GM18909 (cell line): ENCODE measurements at regions not wholly inside any gene's neighbourhood (a gene's known extent, or its start where the extent isn't known, plus 50 kb on each side); places are given as distances from the start of the nearest gene placed in this dataset.

ENCODE experiments used
- ATAC-seq: cut with Tn5 transposase; IDR thresholded peaks from one replicate; pipeline ENCODE4 v1.9.1; 2021; ENCODE audit warnings: mild to moderate bottlenecking; ENCODE audit not compliant: unreplicated experiment, poor library complexity

DNA sequence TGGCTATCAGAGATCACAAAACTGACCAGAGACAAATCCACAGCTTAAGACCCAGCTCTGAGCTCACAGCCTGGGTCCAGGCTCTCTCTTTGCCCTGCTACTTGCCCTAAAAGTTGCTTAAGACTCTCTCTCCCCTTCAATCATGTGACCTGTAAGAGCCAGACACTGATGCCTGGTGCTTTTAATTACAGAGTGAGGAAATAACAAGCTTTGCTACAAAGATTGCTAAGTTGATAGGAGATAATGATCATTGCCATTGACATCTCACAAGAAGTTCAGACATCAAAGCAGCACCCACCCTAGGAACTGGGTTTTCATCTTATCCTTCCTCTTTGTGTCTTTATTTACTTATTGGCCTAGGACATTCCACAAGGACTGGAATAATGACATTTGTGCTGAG, 125.9 kb upstream of the CD93 start:
- no peak for ATAC-seq

DNA sequence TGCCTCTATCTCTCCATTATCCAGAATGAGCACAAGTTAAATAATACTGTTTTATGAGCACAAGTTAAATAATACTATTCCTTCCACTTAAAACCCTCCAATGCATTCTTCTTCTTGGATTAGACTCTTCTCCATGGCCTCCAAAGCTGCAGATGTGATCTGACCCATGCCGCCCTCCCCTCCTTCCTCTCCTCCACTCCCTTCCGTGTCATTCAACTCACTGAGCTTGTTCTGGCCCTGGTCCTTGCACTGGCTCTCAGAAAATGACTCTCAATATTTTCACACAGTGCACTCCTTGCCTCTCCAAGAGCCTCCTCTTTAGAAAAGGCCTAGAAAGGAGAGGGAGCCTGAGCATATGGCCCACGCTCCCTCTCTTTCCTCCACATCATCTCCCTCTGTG, 125.0 kb upstream of the CD93 start:
- no peak for ATAC-seq

DNA sequence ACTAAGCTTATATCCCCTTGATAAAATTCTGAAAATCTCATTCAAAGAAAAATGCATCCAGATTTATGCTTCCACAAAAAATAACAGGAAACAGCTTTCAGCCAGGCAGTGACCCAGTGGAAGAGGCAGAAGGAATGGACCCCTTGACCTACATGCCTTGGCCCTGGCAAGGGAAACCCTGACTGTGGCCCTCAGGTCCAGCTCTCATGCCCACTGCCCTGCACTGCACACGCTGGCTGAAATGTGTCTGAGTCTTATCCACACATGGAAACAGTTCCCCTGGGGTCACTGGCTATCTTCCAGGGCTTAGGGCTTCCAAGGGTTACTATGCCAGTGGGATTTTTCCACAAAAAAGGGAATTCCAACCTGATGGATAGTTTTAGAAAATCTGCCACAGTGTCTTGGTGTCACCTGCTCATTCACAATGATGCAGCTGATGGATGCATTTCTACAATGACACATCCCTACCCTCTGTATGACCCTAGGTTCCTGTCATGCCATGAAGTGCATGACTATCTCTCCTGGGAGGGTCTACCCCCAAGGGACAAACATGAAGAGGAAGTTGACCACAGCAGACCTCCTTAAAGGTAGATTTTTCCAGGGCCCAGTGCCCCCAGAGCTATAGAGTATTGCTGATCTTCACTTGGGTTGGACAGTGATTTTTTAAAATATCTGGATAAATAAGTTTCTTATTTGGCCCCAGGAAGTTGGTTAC, 121.9 kb upstream of the CD93 start:
- no peak for ATAC-seq

DNA sequence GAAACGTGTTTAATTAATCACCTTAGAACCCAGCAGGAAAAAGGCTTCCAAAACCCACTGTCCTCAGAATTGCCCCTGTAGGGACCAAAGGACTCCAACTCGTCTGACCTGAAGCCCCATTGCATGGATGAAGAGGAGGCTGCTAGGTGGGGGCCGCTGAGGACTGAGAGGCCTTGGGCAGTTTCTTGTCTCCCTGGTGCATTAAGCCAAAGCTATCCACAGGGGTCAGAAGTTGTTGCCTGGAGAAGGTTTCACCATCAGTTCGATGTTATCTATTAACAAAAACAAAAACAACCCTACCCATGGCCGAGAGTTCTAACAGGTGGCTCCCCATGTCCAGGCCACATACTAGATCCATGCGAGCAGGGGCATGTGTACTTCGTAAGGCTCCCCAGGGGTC, 120.9 kb upstream of the CD93 start:
- no peak for ATAC-seq

DNA sequence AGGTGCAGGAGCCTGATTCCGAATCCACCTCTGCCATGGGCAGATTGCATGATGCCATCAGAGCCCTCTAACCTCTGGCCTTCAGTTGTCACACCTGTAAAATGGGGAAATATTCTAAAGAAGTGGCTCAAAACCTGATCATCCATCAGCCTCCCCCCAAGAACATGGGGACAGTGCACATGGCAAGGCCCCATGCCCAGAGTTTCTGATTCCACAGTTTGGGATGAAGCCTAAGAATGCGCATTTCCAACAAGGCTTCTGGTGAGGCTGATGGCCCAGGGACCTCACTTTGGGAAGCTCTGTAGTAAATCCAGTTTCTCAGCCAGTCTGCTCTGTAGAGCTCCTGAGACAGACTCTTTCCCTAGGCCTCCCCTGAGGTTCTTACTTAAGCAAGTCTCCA, 119.9 kb upstream of the CD93 start:
- ATAC-seq: no peak

DNA sequence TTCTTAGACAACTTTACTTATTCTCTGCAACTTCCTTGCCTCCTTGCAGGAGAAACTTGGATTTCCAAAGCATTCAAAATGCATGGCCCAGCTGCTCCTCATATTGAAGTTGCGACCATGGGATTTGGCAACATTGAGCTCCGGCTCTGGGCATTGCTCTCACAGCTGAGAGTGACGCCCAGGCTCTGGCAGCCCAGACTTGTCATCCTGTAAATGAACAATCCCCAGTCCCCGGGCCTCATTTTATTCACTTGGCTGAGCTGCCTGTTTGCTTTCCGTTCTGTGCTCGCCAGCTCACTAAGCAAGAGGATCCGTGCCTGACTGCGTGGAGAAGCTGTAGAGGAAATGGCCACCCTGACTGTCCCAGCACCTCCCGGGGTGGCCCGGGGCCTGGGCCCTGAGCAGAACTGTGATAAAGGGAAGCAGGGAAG, 119.5 kb upstream of the CD93 start:
- no peak for ATAC-seq

DNA sequence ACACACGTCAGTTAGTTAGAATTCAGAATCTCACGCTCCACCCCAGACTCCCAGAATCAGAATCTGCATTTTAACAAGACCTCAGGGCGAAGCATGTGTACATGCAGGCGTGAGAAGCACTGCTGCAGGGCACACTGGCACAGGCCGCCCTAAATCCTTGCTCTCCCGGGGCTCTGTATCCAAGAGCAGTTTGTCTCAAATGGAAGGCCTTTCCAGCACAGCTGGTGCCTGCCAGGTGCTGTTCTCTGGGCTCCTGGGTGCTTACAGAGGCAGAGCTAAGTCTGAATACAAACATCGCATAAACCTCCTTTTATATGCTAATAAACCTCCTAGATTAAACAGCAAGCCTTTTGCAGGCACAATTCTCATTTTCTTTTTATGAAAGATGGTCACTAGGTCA, 119.1 kb upstream of the CD93 start:
- no peak for ATAC-seq

DNA sequence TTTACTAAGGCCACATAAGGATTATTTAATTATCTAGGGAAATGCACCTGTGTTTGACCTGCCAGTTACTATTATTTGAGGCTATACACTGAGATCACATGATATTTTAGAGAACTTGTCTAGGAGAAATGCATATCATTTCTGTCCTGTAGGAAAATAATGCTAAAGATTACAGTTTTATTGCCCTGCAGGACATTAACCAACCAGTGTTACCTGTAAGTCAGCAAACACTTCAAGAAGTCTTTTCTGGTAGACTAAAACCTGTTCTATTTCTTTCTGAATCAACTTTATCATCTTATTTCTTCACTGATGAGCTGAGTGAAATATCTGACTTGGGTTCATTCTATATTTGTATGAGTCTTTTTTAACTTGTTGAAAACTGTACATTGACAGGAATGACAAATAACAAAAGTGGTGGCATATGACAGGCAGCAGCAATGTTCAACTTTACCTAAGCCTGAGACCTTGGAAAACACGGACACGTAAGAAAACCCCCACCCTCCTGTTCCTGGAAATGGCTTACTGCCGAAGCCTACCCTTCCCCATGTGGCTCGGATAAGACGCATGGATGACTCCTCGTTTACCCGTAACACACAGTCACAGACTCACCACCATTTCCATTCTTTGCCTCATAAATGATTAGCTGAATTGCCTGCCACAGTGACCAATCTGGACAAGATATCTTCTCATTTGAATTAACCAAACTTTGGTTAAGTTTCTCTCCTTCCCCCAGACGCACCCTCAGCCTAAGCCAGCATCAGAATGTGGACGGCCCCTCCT, 118.0 kb upstream of the CD93 start:
- ATAC-seq: no peak

DNA sequence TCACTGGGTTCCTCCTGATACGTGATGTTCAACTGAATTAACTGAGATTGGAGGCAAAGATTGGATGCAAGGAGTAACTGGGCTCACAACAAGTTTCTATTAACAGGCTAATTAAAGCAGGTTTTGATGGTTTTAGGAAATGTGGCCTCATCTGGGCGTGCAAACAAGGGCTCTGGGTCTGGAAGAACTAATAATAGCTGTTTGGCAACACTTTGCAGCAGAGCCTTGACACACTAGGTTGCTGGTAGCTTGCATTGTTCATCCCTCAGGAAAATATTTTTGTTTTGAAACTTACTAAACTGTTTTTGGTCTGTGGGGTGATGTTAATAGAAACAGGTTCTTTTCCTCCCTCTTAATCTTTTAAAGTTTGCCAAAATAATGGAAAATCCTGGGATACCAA, 117.2 kb upstream of the CD93 start:
- ATAC-seq: no peak

DNA sequence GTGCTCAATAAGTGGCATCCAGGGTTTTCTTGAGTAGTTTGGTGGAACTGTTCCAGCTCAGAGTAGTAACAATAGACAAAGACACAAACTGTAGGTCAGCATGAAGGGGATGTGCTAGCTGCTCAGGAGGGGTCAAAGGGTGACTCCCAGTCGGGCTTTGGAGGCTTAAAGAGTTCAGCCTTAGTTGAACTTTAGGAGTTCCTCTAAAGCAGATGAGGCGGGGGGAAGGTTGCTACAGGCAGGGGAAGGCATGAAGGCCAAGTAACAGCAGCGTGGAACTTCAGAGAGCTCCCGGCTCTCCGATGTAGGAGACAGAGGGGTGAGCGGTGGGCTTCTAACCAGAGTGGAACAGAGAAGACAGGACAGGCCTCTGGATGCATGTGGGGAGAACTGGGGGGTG, 115.5 kb upstream of the CD93 start:
- ATAC-seq: no peak

DNA sequence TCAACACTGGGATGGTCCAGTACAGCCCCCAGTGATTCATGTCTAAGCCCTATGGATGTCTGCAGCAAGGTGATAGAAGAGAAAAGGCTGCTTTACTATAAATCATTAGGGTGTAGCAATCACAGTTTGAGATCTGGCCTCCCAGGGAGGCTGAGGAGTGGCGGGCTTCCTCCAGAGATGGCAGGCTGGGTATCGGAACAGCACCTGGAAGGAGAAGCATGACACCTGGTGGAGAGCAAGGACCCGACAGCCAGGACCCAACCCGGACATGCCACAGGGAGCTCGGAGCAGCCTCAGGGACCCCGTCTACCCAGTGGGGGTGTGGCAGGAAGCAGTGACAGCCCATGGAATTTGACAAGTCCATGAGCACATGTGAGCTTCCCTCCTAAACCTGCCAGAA, 114.8 kb upstream of the CD93 start:
- ATAC-seq: no peak

DNA sequence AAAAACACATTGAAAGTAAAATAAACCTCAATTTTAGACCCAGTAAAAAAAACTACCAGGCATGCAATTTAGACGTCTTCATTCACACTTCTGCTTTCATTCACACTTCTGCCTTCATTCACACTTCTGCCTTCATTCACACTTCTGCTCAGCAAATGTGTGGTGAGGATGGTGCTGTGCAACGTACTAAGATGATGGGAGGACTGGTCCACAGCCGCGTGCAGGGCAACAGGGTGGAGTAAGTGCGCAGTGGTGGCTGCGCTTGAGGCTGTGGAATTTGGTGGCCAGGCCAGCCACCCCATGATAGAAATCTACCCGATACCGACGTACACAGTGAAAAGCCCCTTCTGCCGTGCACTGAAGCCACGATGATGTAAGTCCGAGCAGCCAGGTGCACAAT, 114.3 kb upstream of the CD93 start:
- ATAC-seq: no peak

DNA sequence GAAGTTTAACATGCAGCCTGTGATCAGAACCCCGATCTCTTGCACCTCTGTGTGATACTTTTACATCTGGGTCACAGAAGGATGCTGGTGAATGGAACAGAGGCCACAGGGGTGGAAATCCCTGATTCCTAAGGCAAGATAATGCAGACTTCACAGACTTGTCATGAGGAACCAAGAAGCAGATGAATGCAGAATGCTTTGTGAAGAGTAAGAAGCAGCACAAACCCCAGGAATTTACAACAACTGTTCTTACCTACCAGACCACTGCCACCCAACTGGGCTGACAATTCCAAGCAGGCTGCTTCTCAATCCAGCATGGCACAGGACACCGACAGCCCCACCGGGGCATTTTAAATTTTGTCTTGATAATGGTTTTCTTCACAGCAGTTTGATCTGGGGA, 113.2 kb upstream of the CD93 start:
- no peak for ATAC-seq

DNA sequence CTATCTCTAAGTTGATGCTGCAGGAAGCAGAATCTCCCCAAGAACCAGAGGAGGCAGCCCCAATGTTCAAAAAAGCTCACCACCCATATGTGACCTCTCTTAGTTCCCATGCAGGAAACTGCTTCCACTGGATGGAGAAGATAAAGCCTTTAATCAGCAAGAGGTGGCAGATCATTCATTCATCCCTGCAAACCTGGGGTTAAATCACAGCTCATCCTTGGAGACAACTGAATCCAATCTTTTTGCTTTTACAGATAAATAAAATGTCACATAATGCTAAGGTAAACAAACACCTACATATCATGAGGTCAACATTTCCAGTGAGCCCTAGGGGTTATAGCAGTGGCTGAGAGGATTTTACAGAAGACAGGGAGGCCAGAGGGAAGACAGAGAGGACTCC, 112.7 kb upstream of the CD93 start:
- no peak for ATAC-seq

DNA sequence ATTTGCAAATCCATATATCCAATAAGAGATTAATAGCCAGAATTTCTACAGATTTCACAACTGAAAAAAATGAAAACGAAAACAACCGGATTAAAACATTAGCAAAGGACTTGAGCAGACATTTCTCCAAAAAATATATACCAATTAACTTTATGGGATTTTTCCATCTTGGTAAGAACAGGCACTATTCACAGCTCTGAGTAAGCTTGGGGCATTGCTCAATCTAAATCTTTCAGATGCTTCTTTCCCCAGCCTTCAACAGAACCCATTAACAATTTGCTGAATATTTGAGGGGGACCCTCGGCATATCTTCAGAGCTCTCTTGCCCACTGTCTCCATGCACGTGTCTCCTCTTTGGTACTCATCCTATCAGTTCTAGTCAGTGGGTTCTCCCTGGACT, 111.7 kb upstream of the CD93 start:
- ATAC-seq: no peak

DNA sequence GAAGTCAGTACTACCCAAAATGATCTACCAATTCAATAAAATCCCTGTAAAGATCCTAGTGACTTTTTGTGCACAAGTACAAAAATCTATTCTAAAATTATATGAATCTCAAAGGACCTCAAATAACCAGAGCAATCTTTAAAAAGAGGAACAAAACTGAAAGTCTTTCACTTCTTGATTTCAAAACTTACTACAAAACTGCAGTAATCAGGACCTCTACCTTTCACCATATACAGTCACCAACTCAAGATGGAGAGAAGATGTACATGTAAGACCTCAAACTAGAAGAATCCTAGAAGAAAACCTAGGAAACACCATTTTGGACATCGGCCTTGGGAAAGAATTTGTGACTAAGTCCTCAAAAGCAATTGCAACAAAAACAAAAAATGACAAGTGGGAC, 109.5 kb upstream of the CD93 start:
- ATAC-seq: no peak

DNA sequence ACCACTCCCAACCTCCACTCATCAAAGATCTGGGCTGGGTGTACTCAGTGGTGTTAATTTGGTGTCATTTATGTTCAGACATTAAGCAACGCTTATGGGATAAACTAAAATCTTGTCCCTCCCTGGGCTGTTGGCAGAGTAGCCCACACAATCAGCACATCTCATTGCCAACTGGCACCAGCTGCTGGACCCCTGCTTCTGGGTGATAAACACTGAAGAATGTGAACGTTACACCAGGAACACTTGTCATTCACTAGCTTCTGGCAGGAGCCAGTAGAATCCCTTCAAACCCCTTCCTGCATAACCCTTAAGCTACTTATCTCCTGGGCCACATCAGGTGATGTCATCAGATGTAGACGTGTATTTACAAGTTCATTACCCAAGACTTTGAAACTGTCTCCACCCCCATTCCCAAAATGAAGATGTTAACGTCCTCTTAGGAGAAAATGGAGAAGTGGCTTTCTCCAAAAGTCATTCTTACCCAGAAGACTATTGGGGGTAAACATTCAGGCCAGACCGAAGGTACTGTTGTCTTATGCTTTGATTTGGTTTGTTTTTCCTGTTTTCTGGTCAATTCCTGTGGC, 107.8 kb upstream of the CD93 start:
- no peak for ATAC-seq

DNA sequence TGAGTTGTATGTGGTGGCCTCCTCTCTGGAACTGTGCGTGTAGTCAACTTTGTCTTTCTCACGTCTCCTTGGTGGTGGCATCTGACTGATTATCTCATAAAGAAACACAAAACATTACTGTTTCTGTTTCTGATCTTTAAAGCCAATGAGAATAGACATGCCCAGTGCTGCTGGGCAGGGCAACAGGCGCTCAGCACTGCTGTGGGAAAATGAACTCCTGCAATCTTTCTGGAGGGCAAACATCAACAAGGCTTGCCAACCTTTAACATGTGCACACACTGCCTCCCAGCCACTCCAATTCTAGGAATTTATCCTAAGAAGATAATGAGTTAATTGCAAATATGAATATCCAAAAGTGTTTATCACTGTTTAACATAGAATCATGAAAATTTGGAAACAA, 106.3 kb upstream of the CD93 start:
- no peak for ATAC-seq

DNA sequence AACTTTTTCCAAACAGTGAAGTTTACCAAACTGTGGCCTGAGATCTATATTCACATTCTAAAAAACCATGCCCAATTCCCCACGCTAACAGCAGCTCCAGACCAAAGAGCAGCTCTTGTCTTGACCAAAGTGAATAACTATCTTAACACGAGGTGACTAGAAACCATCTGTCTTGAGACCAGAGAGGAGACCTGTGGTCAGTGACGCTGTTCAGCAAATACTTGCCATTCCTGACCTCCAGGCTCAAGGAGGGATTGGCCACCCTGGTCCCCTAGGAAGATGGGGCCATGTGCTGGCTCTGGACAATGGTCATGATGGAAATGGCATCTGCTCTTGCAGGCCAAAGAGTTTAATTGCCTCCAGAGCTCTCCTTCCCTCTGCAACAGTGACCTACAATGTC, 104.4 kb upstream of the CD93 start:
- ATAC-seq: no peak

DNA sequence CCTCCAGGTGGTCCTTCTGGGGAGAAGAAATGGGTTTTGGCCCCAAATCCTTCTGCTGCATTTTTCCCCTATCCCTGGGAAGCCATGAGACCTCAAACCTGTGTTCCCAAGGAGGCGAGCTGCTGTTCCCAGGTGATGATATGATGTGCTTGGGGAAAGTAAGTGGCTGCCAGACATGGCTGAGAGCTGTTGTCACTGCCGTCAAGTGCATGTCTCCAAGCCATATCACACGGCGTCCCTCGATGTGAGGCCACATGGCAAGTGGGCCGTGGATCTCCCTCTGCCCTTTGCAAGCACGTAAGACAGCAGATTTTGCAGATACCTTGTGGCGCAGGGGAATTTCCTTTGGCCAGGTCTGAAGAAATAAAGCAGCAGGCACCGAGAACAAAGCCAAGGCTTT, 103.7 kb upstream of the CD93 start:
- ATAC-seq: no peak

DNA sequence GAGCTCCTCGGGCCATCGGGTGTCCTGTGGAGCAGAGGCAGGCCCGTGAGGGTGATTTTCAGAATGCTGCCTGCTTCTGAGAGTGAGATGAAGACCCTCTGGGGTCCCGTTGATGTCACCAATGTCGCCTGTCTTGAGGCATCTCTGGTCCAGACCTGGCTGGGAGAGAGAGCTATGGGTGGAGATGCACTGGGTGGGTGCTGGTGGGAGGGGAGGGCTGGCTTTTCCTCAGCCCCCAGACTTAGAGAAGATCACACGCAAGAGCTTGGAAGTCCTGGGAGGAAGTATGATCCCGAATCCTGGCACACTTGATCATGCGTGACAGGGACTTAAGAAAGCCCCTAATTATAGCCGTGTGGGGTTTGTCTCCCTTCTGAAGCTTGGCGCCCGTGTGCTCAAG, 103.2 kb upstream of the CD93 start:
- no peak for ATAC-seq
